ENCODE measurements at regions not wholly inside any gene's neighbourhood (a gene's known extent, or its start where the extent isn't known, plus 50 kb on each side); places are given as distances from the start of the nearest gene placed in this dataset.

GRCh38 chr6:67352717-67353116 lies 1282.4 kb upstream of the ADGRB3 start:
- Histone ChIP-seq H3K4me3 (ENCODE audit: low read depth, low read length) (no peak overlapping the region), H3K36me3 (ENCODE audit: control insufficient read depth, insufficient read depth, low read length) (no peaks in the 10 kb centered on the region)

GRCh38 chr6:67350729-67351128 lies 1284.4 kb upstream of the ADGRB3 start:
- no peaks in the 10 kb centered on the region for H3K9me3 ChIP-seq (ENCODE audit: control insufficient read depth, insufficient read depth, low read length)
- no peak overlapping the region for H3K27ac ChIP-seq (ENCODE audit: low read depth, low read length)
- H3K27me3 ChIP-seq (ENCODE audit: control insufficient read depth, insufficient read depth, low read length), result no peaks in the 10 kb centered on the region
- no peak overlapping the region for H3K9ac ChIP-seq (ENCODE audit: low read depth, low read length)
- H3K4me1 ChIP-seq (ENCODE audit: control insufficient read depth, insufficient read depth, low read length), result no peaks in the 10 kb centered on the region
- no peaks in the 10 kb centered on the region for H3K36me3 ChIP-seq (ENCODE audit: control insufficient read depth, insufficient read depth, low read length)
- H3K4me3 ChIP-seq (ENCODE audit: low read depth, low read length), result no peak overlapping the region

More at GRCh38 chr6:67352717-67353116, 1282.4 kb upstream of the ADGRB3 start:
- Histone ChIP-seq H3K9me3 (ENCODE audit: control insufficient read depth, insufficient read depth, low read length) (no peaks in the 10 kb centered on the region), H3K4me1 (ENCODE audit: control insufficient read depth, insufficient read depth, low read length) (no peaks in the 10 kb centered on the region), H3K27me3 (ENCODE audit: control insufficient read depth, insufficient read depth, low read length) (no peaks in the 10 kb centered on the region), H3K27ac (ENCODE audit: low read depth, low read length) (no peak overlapping the region), H3K9ac (ENCODE audit: low read depth, low read length) (no peak overlapping the region)

DNA sequence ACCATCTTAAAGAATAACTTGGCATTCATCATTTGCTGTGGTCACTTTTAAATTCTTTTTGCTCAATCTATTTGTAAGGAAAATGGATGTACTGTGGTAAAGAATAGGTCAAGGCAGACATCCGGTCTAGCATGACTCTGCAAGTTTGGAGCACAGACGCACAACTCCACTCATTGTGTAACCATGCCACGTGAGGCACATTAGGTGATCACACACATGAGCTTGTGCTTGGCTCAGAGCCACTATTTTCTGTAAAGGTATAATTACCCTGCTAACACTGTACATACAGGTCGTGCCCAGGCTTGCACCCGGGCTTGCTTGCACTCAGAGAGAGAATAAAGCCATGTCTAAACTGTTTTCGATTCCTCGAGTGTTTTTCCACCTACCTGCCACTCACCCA lies 1289.1 kb upstream of the ADGRB3 start:
- H3K4me3 ChIP-seq (ENCODE audit: low read depth, low read length), result no peak overlapping the region
- no peak overlapping the region for H3K9ac ChIP-seq (ENCODE audit: low read depth, low read length)
- no peaks in the 10 kb centered on the region for H3K9me3 ChIP-seq (ENCODE audit: control insufficient read depth, insufficient read depth, low read length)
- H3K36me3 ChIP-seq (ENCODE audit: control insufficient read depth, insufficient read depth, low read length), result no peaks in the 10 kb centered on the region
- no peak overlapping the region for H3K27ac ChIP-seq (ENCODE audit: low read depth, low read length)
- H3K4me1 ChIP-seq (ENCODE audit: control insufficient read depth, insufficient read depth, low read length), result no peaks in the 10 kb centered on the region
- H3K27me3 ChIP-seq (ENCODE audit: control insufficient read depth, insufficient read depth, low read length), result no peaks in the 10 kb centered on the region

DNA sequence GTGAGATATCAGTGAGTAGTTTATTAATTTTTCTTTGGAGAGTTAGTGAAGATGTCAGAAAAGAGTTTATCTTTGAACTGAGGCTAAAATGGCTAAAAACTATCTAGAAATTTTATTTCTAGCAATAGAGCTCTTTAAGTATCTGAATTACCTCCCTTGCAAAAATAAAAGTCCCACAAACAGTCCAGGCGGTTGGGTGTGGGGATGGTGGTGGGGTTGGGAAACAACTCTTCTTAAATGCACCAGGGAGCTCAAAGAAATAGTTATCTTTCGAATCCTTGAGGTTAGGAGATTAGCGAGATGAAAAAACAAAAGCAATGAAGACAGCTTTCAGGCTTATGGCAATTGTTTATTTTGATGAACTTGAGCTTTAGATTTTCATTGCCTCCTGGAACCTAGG lies 1299.1 kb upstream of the ADGRB3 start:
- Histone ChIP-seq H3K4me3 (ENCODE audit: low read depth, low read length) (no peak overlapping the region), H3K4me1 (ENCODE audit: control insufficient read depth, insufficient read depth, low read length) (no peaks in the 10 kb centered on the region), H3K27me3 (ENCODE audit: control insufficient read depth, insufficient read depth, low read length) (no peaks in the 10 kb centered on the region), H3K9ac (ENCODE audit: low read depth, low read length) (no peak overlapping the region), H3K9me3 (ENCODE audit: control insufficient read depth, insufficient read depth, low read length) (no peaks in the 10 kb centered on the region), H3K27ac (ENCODE audit: low read depth, low read length) (no peak overlapping the region), H3K36me3 (ENCODE audit: control insufficient read depth, insufficient read depth, low read length) (no peaks in the 10 kb centered on the region)

- Histone ChIP-seq H3K27ac (ENCODE audit: low read depth, low read length) (no peak overlapping the region), H3K9ac (ENCODE audit: low read depth, low read length) (no peak overlapping the region), H3K4me3 (ENCODE audit: low read depth, low read length) (no peak overlapping the region), H3K27me3 (ENCODE audit: control insufficient read depth, insufficient read depth, low read length) (no peaks in the 10 kb centered on the region), H3K36me3 (ENCODE audit: control insufficient read depth, insufficient read depth, low read length) (no peaks in the 10 kb centered on the region), H3K4me1 (ENCODE audit: control insufficient read depth, insufficient read depth, low read length) (no peaks in the 10 kb centered on the region), H3K9me3 (ENCODE audit: control insufficient read depth, insufficient read depth, low read length) (no peaks in the 10 kb centered on the region)
These were observed 1303.8 kb upstream of the ADGRB3 start for GRCh38 chr6:67331304-67331703.

- Histone ChIP-seq H3K27me3 (ENCODE audit: control insufficient read depth, insufficient read depth, low read length) (no peaks in the 10 kb centered on the region), H3K27ac (ENCODE audit: low read depth, low read length) (no peak overlapping the region), H3K4me1 (ENCODE audit: control insufficient read depth, insufficient read depth, low read length) (no peaks in the 10 kb centered on the region), H3K9ac (ENCODE audit: low read depth, low read length) (no peak overlapping the region), H3K4me3 (ENCODE audit: low read depth, low read length) (no peak overlapping the region), H3K9me3 (ENCODE audit: control insufficient read depth, insufficient read depth, low read length) (no peaks in the 10 kb centered on the region), H3K36me3 (ENCODE audit: control insufficient read depth, insufficient read depth, low read length) (no peaks in the 10 kb centered on the region)
These were observed 1306.8 kb upstream of the ADGRB3 start for GRCh38 chr6:67328269-67328668.

GRCh38 chr6:67300430-67301040 lies 1334.5 kb upstream of the ADGRB3 start:
- Histone ChIP-seq H3K9me3 (ENCODE audit: control insufficient read depth, insufficient read depth, low read length) (no peaks in the 10 kb centered on the region; the same call in 1 of the 2 replicates), H3K36me3 (ENCODE audit: control insufficient read depth, insufficient read depth, low read length) (no peaks in the 10 kb centered on the region), H3K4me3 (ENCODE audit: low read depth, low read length) (no peak overlapping the region), H3K4me1 (ENCODE audit: control insufficient read depth, insufficient read depth, low read length) (no peaks in the 10 kb centered on the region), H3K27ac (ENCODE audit: low read depth, low read length) (no peak overlapping the region), H3K9ac (ENCODE audit: low read depth, low read length) (no peak overlapping the region), H3K27me3 (ENCODE audit: control insufficient read depth, insufficient read depth, low read length) (no peaks in the 10 kb centered on the region)

DNA sequence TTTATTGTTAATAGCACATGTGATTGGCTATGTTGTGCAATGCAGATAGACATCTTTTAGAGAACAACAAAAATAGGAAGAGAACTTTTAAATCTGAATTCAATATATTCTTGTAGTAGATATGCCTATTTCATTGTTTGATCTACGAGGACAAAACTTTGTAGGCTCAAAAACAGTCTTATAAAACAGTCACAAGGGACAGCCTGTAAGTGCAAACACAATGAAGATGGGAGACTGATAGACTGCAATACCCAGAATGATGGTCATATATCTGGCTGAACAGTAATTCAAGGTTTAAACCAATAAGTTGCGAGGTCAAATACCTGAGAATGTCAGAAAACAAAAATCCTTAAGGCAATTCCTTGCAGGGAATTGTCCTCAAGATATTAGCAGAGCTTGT lies 1342.9 kb upstream of the ADGRB3 start:
- Histone ChIP-seq H3K36me3 (ENCODE audit: control insufficient read depth, insufficient read depth, low read length) (no peaks in the 10 kb centered on the region), H3K27ac (ENCODE audit: low read depth, low read length) (no peak overlapping the region), H3K4me1 (ENCODE audit: control insufficient read depth, insufficient read depth, low read length) (no peaks in the 10 kb centered on the region), H3K4me3 (ENCODE audit: low read depth, low read length) (no peak overlapping the region), H3K9me3 (ENCODE audit: control insufficient read depth, insufficient read depth, low read length) (no peaks in the 10 kb centered on the region; the same call in 1 of the 2 replicates), H3K9ac (ENCODE audit: low read depth, low read length) (no peak overlapping the region), H3K27me3 (ENCODE audit: control insufficient read depth, insufficient read depth, low read length) (no peaks in the 10 kb centered on the region)

DNA sequence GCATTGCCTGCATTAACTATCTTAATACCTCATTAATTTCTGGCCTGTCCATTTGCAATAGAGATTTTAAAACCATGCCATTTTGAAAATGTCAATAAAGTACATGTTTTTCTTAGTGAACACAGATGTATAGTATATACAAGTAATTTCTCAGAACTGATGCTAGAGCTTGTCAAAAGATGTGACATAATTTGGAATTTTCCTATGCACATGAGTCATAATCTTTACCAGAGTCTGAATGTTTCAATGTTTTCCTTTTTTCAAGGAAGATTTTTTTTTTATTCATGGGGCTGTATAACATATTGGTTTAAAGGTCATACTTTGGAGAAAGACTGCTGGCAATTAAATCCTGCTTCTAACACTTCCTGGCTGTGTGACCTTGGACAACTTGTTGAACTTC lies 1347.5 kb upstream of the ADGRB3 start:
- Histone ChIP-seq H3K9ac (ENCODE audit: low read depth, low read length) (no peak overlapping the region), H3K27ac (ENCODE audit: low read depth, low read length) (no peak overlapping the region), H3K4me1 (ENCODE audit: control insufficient read depth, insufficient read depth, low read length) (no peaks in the 10 kb centered on the region), H3K27me3 (ENCODE audit: control insufficient read depth, insufficient read depth, low read length) (no peaks in the 10 kb centered on the region), H3K4me3 (ENCODE audit: low read depth, low read length) (no peak overlapping the region), H3K9me3 (ENCODE audit: control insufficient read depth, insufficient read depth, low read length) (no peaks in the 10 kb centered on the region), H3K36me3 (ENCODE audit: control insufficient read depth, insufficient read depth, low read length) (no peaks in the 10 kb centered on the region)

DNA sequence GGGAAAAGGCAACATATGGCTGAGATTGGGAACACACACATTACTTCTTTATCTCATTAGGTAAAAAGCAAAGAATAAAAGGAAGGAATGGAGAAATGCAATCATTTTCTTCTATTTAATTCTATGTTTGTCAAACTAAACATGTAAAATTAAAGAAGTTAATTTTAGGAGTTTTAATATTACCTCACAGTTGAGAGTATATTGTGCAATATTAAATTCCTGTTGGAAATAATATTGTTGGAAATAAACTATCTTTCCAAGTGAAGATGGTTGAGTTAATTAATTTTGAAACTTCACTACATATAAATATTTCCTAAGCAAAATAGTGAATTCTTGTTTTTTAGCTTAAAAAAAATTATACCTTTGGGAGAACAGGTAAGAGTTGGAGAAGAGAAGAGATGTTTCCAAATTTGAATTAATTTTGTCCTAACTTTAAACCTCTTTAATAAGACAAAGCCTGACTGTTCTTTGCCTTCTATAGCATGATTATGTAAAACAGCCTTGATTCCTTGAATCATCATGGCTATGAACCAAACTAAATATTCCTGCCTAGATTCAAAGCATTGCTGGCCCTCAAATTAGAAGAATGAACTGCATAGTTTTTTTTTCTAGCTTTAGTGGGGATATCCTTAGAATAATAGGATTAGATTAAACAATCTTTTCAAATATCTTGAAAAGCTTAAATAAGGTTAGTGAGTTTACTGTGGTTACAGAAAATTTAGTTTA lies 1349.1 kb upstream of the ADGRB3 start:
- H3K9me3 ChIP-seq (ENCODE audit: control insufficient read depth, insufficient read depth, low read length), result no peaks in the 10 kb centered on the region
- no peak overlapping the region for H3K27ac ChIP-seq (ENCODE audit: low read depth, low read length)
- H3K36me3 ChIP-seq (ENCODE audit: control insufficient read depth, insufficient read depth, low read length), result no peaks in the 10 kb centered on the region
- no peaks in the 10 kb centered on the region for H3K4me1 ChIP-seq (ENCODE audit: control insufficient read depth, insufficient read depth, low read length)
- no peaks in the 10 kb centered on the region for H3K27me3 ChIP-seq (ENCODE audit: control insufficient read depth, insufficient read depth, low read length)
- H3K9ac ChIP-seq (ENCODE audit: low read depth, low read length), result no peak overlapping the region
- no peak overlapping the region for H3K4me3 ChIP-seq (ENCODE audit: low read depth, low read length)

DNA sequence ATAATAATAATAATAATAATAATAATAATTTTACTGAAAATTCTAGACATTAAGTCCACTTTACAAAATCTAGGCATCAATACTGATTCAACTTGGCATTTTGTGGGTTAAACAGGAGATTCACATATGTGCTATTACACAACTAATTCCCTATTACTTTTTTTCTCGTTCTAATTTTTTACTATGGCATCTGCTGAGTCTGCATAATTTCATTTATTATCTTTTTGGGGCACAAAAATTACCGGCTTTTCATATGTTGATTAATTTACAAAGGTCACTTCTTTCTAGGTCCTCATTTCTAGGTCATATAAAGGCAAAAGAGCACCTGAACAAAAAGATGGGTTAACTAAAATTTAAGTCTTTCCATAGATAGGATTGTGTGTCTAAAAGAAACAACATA lies 1357.8 kb upstream of the ADGRB3 start:
- Histone ChIP-seq H3K4me1 (ENCODE audit: control insufficient read depth, insufficient read depth, low read length) (no peaks in the 10 kb centered on the region), H3K9ac (ENCODE audit: low read depth, low read length) (no peak overlapping the region)

More for the DNA sequence above, 1357.8 kb upstream of the ADGRB3 start:
- Histone ChIP-seq H3K9me3 (ENCODE audit: control insufficient read depth, insufficient read depth, low read length) (no peaks in the 10 kb centered on the region), H3K27ac (ENCODE audit: low read depth, low read length) (no peak overlapping the region), H3K27me3 (ENCODE audit: control insufficient read depth, insufficient read depth, low read length) (no peaks in the 10 kb centered on the region), H3K4me3 (ENCODE audit: low read depth, low read length) (no peak overlapping the region), H3K36me3 (ENCODE audit: control insufficient read depth, insufficient read depth, low read length) (no peaks in the 10 kb centered on the region)
